ENCODE measurements at regions not wholly inside any gene's neighbourhood (a gene's known extent, or its start where the extent isn't known, plus 50 kb on each side); places are given as distances from the start of the nearest gene placed in this dataset.

DNA sequence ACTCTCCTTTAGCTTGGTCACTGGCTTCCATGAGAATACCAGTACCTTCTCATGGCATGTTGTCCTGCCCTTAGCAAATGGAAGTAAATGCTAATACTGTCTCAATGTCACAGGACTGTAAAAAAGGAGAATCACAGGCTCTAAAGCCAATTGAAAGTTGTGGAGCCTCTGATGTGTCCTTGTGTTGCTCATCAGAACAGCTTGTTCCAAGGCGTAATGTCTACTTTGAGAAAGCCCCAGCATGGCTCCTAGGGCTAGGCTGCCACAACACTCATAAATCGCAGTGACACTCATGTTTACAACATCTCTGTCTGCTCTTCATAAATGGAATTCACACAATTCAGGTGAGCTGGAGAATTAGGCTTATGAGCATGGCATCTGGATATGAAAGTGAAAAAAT, 94.9 kb downstream of the ACTL7B start:
- DNase-seq (ENCODE audit: low spot score) (no peak), ATAC-seq (ENCODE audit: low read depth) (no peak)
- Histone ChIP-seq H3K4me3 (ENCODE audit: severe bottlenecking) (no peak overlapping the region), H3K9me3 (ENCODE audit: severe bottlenecking) (no peaks in the 10 kb centered on the region), H3K36me3 (ENCODE audit: low read depth) (no peaks in the 10 kb centered on the region), H3K4me1 (ENCODE audit: insufficient read depth, poor library complexity, severe bottlenecking) (no peaks in the 10 kb centered on the region), H3K27me3 (ENCODE audit: insufficient read depth, poor library complexity, severe bottlenecking) (no peaks in the 10 kb centered on the region), H3K27ac (ENCODE audit: poor library complexity, severe bottlenecking) (no peak overlapping the region)
- TF ChIP-seq, protein P1, sequence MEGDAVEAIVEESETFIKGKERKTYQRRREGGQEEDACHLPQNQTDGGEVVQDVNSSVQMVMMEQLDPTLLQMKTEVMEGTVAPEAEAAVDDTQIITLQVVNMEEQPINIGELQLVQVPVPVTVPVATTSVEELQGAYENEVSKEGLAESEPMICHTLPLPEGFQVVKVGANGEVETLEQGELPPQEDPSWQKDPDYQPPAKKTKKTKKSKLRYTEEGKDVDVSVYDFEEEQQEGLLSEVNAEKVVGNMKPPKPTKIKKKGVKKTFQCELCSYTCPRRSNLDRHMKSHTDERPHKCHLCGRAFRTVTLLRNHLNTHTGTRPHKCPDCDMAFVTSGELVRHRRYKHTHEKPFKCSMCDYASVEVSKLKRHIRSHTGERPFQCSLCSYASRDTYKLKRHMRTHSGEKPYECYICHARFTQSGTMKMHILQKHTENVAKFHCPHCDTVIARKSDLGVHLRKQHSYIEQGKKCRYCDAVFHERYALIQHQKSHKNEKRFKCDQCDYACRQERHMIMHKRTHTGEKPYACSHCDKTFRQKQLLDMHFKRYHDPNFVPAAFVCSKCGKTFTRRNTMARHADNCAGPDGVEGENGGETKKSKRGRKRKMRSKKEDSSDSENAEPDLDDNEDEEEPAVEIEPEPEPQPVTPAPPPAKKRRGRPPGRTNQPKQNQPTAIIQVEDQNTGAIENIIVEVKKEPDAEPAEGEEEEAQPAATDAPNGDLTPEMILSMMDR (IDR thresholded peaks at IDR 0.05; ENCODE audit: poor library complexity, severe bottlenecking), result no peak

DNA sequence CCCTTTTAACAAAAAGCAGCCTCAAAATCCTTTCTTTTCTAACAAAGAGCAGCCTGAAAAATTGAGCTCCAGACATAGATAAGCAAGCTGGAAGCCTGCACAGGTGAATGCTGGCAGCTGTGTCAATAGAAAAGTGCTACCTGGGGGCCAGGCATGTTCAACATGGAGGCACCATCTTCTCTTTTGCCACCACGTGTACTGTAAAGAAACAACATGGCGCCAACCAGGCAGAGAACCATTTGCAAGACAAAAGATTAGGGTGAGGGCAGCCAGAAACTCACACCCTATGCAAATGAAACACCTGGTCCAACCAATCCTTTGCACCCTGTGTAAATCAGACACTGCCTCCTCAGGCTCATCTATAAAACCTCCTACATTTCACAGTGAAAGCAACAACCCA, 96.0 kb downstream of the ACTL7B start:
- Histone ChIP-seq H3K27me3 (ENCODE audit: insufficient read depth, poor library complexity, severe bottlenecking) (no peaks in the 10 kb centered on the region), H3K36me3 (ENCODE audit: low read depth) (no peaks in the 10 kb centered on the region), H3K4me3 (ENCODE audit: severe bottlenecking) (no peak overlapping the region), H3K9me3 (ENCODE audit: severe bottlenecking) (no peaks in the 10 kb centered on the region), H3K27ac (ENCODE audit: poor library complexity, severe bottlenecking) (no peak overlapping the region), H3K4me1 (ENCODE audit: insufficient read depth, poor library complexity, severe bottlenecking) (no peaks in the 10 kb centered on the region)
- ATAC-seq (ENCODE audit: low read depth) (no peak), DNase-seq (ENCODE audit: low spot score) (no peak)
- TF ChIP-seq, protein P1 (IDR thresholded peaks at IDR 0.05; ENCODE audit: poor library complexity, severe bottlenecking), result no peak

DNA sequence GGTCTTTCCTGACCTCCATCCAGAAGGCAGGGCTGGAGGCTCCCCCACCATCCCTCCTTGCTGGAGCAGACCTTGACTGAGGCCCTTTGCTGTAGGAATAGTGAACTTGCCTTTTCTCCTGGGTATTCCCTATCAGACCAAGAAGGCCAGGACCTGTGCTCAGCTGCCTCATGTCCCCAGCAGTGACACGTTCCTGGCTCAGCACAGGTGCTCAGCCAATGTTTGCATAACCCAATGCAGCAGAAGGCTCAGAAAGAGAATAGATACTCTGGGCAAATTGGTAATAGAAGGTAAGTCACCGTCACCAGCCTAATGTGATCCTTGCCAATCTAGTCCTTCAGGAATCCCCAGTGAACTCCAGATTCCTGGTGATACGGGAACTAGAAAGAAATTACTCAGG, 96.4 kb downstream of the ACTL7B start:
- TF ChIP-seq, protein P1 (IDR thresholded peaks at IDR 0.05; ENCODE audit: poor library complexity, severe bottlenecking), result no peak
- Histone ChIP-seq H3K9me3 (ENCODE audit: severe bottlenecking) (no peaks in the 10 kb centered on the region), H3K36me3 (ENCODE audit: low read depth) (no peaks in the 10 kb centered on the region), H3K27ac (ENCODE audit: poor library complexity, severe bottlenecking) (no peak overlapping the region), H3K27me3 (ENCODE audit: insufficient read depth, poor library complexity, severe bottlenecking) (no peaks in the 10 kb centered on the region), H3K4me1 (ENCODE audit: insufficient read depth, poor library complexity, severe bottlenecking) (no peaks in the 10 kb centered on the region), H3K4me3 (ENCODE audit: severe bottlenecking) (no peak overlapping the region)
- no peak for ATAC-seq (ENCODE audit: low read depth)
- DNase-seq (ENCODE audit: low spot score), result no peak

DNA sequence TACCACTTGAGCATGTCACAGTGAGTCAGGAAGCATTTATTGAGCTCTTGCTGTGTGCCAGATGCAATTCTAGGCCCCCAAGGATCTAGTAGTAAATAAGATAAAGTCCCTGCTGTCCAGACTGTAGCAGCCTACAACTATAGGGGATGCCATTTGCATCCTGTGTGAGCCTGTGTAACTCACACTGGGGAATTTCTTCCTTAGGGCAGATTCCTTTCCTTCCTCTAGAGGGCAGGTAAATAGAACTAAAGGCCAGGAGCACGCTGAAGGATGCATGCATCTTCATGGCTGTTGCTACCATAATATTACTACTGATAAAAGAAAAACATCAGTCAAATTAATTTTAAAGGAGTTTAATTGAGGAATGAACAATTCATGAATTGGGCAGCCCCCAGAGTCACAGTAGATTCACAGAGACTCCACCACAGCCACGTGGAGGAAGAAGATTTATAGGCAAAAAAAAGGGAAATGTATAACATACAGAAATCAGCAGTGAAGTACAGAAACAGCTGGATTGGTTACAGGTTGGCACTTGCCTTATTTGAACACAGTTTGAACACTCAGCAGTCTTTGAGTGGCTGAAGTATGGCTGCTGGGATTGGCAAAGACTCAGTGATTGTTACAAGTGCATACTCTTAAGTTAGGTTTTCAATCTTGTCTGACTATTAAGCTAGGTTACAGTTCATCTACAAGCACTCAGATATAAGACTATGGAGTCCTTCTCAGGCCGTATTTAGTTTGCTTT, 98.9 kb downstream of the ACTL7B start:
- Histone ChIP-seq H3K9me3 (ENCODE audit: severe bottlenecking) (no peaks in the 10 kb centered on the region), H3K4me1 (ENCODE audit: insufficient read depth, poor library complexity, severe bottlenecking) (no peaks in the 10 kb centered on the region), H3K36me3 (ENCODE audit: low read depth) (no peaks in the 10 kb centered on the region), H3K27me3 (ENCODE audit: insufficient read depth, poor library complexity, severe bottlenecking) (no peaks in the 10 kb centered on the region), H3K4me3 (ENCODE audit: severe bottlenecking) (no peak overlapping the region), H3K27ac (ENCODE audit: poor library complexity, severe bottlenecking) (no peak overlapping the region)
- no peak for DNase-seq (ENCODE audit: low spot score)
- TF ChIP-seq, protein P1 (IDR thresholded peaks at IDR 0.05; ENCODE audit: poor library complexity, severe bottlenecking), result peak; percentile 44
- peak; percentile 40; the same call in 1 of the 3 replicates for ATAC-seq (ENCODE audit: low read depth)

DNA sequence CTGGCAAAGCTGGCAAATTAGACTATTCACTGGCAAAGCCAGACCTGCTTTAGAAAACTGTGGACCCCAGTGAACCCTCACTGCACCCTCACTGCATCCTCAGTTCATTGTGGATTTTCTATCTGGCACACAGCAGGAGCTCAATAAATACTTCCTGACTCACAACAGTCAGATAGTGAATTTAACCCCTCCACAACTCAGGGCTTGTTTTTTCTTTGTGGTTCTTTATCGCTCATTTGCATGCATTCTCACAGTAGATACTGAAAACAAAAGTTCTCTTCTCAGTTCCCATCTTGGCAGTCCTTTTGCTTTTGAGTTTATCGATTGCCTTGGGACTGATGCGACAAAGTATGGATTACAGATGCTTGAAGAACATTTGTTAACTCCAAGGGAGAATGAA, 99.8 kb downstream of the ACTL7B start:
- Histone ChIP-seq H3K9me3 (ENCODE audit: severe bottlenecking) (no peaks in the 10 kb centered on the region), H3K4me1 (ENCODE audit: insufficient read depth, poor library complexity, severe bottlenecking) (no peaks in the 10 kb centered on the region), H3K27ac (ENCODE audit: poor library complexity, severe bottlenecking) (no peak overlapping the region), H3K36me3 (ENCODE audit: low read depth) (no peaks in the 10 kb centered on the region), H3K4me3 (ENCODE audit: severe bottlenecking) (no peak overlapping the region), H3K27me3 (ENCODE audit: insufficient read depth, poor library complexity, severe bottlenecking) (no peaks in the 10 kb centered on the region)
- DNase-seq (ENCODE audit: low spot score) (no peak), ATAC-seq (ENCODE audit: low read depth) (no peak)
- TF ChIP-seq, protein P1 (IDR thresholded peaks at IDR 0.05; ENCODE audit: poor library complexity, severe bottlenecking), result no peak

Data from RWPE2 (cell line).